Tongue (tissue), 1 donor: ENCODE measurements at regions not wholly inside any gene's neighbourhood (a gene's known extent, or its start where the extent isn't known, plus 50 kb on each side); places are given as distances from the start of the nearest gene placed in this dataset.
A peak's percentile ranks its signal among the peaks of the same experiment; 100 is the strongest.
"Not testable (repeated sequence)": the region's sequence is repeated elsewhere in the genome, so short reads cannot be mapped to it uniquely, and the experiment has no call there.

Experiments used
- DNase-seq: peaks from one replicate; pipeline ENCODE4 v3.0.0-alpha.2; 2015

DNA sequence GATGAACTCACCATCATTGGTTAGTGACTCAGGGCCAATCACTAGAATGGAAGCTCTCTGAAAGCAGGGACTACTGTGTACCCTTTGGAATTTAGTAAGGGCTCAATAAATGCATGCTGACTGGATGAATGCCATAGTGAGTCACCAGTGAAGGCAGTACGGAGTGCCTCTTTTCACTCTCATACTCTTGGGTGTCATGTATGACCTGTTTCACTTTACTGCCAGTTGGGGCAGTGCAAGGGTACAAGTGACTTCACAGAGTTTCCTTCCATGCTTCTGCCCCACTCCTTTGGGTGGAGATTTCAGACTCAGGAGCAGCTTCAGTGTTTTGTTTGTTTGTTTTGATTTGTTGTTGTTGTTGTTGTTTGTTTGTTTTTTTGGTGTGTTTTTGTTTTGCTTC is 57.7 kb downstream of the SOX3 start:
- no peak for DNase-seq

- peak; percentile 52 for DNase-seq
These were observed 64.0 kb downstream of the SOX3 start for GRCh38 chrX:140440876-140441275.

GRCh38 chrX:140439476-140439875 is 65.4 kb downstream of the SOX3 start:
- DNase-seq: peak; percentile 25

GRCh38 chrX:140434347-140434746 is 70.5 kb downstream of the SOX3 start:
- DNase-seq: no peak

GRCh38 chrX:140433582-140433981 is 71.3 kb downstream of the SOX3 start:
- DNase-seq: no peak

GRCh38 chrX:140432346-140433175 is 72.3 kb downstream of the SOX3 start:
- peak; percentile 33 for DNase-seq

GRCh38 chrX:140431521-140431920 is 73.3 kb downstream of the SOX3 start:
- no peak for DNase-seq

DNA sequence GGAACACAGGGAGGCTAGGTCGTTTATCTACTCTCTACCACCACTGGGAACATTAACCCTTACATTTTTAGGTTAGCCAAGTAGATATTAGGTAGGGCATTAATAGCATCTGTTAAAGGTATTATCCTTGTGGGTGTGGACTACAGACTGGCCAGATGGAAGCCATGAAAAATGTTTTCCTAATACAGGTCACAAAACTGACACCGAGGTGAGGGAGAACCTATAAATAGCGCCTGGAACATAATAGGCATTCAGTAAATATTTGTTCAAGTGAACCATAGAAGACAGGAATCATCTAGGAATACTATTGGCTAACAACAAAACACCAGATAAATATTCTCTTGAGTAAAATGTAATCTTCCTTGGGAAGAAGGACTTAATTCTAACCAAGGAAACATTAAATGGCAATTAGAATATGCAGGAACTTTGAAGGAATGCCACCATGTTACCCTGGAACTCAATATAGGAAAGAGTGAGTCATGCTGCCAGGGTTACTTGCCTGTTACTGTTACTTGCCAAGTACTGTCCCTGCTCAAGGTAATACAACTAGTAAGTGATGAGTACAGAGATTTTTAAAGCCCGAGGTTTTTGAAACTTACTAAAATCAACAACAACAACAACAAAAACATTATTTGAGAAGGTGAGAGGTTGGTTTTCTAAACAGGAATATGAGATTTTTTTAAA is 79.0 kb downstream of the SOX3 start:
- no peak for DNase-seq

DNA sequence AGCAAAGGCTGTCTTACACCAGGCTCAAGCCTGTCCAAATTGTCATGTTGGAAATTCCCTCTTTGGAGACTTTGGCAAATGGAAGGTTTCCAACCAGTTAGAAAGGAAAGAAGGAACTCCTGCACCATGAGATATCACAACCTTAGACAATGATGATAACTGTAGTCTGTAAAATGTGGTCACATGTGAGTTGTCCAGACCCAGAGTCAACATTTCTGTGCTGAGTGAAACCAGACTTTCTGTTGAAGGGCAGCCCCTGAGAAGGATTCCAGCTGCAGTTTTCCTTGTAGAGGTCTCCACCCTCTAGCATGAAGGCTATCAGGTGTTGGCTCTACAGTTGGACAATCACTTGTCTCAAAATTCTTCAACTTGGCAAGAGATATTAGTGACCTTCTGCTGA is 82.4 kb downstream of the SOX3 start:
- DNase-seq: no peak

- not testable (repeated sequence) for DNase-seq
These were observed 102.7 kb downstream of the SOX3 start for GRCh38 chrX:140402131-140402530.

DNA sequence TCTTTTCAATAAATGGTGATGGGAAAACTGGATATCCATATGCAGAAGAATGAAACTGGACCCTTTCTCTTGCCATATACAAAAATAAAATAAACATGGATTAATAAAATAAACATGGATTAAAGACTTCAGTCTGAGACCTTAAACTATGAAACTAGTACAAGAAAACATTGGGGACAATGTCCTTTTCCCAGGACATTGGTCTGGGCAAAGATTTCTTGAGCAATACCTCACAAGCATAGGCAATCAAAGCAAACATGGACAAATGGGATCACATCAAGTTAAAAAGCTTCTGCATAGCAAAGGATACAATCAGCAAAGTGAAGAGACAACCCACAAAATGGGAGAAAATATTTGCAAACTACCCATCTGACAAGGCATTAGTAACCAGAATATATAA is 108.5 kb downstream of the SOX3 start:
- DNase-seq: not testable (repeated sequence)

DNA sequence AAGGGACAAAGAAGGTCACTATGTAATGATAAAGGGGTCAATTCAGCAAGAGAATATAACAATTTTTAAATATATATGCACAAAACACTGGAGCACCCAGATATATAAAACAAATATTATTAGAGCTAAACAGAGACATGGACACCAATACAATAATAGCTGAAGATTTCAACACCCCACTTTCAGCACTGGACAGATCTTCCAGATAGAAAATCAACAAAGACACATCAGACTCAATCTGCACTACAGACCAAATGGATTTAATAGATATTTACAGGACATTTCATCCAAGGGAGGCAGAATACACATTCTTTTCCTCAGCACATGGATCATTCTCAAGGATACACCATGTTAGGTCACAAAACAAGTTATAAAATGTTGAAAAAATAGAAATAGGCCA is 111.4 kb downstream of the SOX3 start:
- no peak for DNase-seq

- no peak for DNase-seq
These were observed 113.6 kb downstream of the SOX3 start for GRCh38 chrX:140391313-140391712.

GRCh38 chrX:140389331-140389730 is 115.5 kb downstream of the SOX3 start:
- DNase-seq: no peak

DNA sequence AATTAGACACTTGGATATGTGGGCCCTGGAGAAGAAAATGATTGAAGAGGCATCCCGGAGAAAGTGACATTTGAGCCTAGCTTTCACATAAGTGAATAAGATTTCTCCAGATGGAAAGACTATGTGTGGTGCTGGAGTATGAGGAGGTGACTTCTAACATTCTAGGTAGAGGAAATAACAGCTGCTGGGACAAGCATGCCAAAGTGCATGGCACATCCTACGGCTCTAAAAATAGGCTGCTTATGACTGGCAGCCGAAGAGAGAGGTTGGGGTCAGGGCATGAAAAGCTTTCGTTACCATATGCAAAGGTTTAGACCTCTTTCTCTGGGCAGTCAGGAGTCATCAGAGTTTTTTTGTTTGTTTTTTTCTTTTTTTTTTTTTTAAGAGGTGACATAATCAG is 142.0 kb downstream of the SOX3 start:
- no peak for DNase-seq

DNA sequence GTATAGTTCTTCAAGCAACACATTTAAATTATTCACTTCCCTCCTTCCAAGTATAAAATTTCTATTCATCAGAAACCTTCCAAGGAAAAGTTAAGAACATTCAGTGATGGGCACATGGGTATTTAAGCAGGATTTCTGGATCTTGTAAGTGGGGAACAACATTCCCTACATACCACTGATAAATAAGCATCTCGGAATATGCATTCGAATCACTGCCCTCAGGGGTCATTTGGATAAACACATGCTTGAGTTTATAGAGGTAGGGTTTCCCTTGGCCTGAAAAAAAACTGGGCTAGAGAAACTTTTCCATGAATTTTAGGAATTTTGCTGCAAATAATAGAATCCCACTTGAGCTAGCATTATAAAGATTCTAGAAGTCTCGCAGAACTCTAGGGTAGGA is 143.9 kb downstream of the SOX3 start:
- DNase-seq: no peak

- DNase-seq: no peak
These were observed 144.6 kb downstream of the SOX3 start for GRCh38 chrX:140360284-140360683.

GRCh38 chrX:140355922-140356321 is 148.9 kb downstream of the SOX3 start:
- DNase-seq: no peak

DNA sequence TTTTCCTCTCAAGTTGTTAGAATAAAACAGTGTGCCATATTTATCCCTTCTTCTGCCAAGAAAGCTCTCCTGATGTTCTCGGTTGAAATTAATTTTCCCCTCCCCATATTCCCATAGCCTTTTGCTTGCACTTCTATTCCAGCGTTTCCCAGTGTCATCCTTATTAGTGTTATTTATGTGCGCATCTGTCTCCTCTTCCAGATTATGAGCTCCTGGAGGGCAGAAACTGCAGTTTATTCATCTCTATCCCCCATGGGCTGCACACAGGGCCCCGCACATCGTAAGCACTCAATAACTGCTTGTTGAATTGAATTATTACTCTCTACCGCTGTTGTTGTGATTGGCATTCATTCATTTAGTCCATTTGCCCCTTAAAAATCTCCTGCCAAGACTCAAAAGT is 149.4 kb downstream of the SOX3 start:
- no peak for DNase-seq

DNA sequence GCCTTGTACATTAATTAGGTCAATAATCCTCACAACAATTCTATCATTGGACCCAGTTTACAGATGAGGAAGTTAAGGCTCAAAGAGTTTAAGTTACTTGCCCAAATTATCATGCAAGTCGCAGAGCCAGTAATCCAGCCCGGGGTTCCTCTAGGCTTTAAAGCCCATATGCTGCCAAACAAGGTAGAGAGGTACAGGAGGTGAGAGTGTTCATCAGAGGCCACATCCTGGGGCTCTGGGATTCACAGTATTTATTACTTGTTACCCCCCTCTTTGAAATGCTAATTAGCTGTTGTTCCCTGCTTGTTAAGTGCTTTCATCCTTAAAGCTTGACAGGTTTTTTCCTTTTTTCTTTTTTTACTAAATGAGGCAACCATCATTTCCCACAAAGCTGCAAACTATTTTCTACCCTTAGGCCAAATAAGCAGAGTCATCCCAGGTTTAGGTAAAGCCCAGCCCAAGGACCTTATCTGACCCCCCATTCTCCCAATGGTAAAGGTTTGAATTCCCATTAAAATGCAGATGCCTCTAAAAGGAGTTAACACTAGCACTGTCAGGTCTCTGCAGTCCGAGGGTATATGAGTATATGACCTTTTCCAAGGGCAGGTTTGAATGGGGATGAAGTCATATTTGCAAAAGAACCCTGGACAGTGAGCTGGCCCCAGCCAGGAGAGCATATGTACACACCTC is 150.3 kb downstream of the SOX3 start:
- DNase-seq: no peak

GRCh38 chrX:140346729-140347128 is 158.1 kb downstream of the SOX3 start:
- no peak for DNase-seq

DNA sequence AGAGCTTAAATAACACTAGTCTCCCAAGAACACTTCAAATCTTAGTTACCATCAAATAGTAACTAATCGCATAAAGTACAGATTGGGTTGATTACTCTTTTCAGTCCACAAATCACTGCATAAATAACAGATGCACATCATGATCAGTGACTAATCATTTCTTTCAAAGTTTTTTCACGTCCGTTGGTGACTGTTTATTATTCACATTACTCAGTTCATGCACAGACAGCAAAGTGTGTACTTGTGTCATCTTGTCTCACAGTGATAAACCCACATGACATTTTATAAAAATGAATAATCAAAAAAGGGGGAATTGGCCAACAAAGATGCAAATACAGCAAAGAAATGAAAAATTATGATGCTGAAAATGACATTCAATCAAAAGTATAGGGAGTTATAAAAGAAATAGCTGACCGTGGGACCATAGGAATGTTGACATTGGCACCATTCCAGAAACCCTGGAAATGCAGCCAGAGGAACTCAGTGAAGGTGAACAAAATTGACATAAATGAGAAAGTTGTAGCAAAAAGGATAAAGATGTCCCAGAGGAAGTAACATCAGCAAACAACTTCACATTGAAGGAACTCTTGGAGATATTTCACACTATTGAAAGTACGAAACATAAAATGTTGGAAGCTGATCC is 161.5 kb downstream of the SOX3 start:
- no peak for DNase-seq

DNA sequence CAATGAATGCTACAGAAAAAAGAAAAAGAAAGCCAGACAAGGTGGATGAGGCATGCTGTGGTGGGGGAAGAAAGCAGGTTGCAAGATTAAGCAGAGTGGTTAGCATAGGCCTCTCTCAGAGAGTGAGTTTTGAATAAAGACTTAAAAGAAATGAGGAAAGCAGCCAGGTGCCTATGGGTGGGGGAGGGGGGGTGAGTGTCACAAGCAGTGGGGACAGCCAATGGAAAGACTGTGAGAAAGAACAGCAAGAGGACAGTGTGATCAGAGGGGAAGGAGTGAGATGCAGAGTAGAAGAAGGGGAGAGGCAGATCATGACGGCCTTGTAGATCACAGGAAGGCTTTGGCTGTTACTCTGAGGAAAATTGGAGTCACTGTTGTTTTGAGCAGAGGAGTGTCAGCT is 162.5 kb downstream of the SOX3 start:
- DNase-seq: no peak
